Calu3 (cell line): ENCODE measurements at regions not wholly inside any gene's neighbourhood (a gene's known extent, or its start where the extent isn't known, plus 50 kb on each side); places are given as distances from the start of the nearest gene placed in this dataset.

Experiments
- BruUV-seq: library from RNA; stranded (reverse); fragments of 400-500 nt; replicated peaks from 2 replicates; lab custom pipeline; 2021; lab: Mats Ljungman, UMichigan
- CTCF ChIA-PET: fragments of 300-600 bp; sonication (Branson Sonifier 250); formaldehyde crosslinking; loops from one replicate; lab custom pipeline; 2022; ENCODE audit warnings: antibody characterized with exemption; lab: Charles Lee
- DNase-seq: peaks from one replicate; pipeline ENCODE4 v3.0.0; 2022
- H3K27ac Mint-ChIP-seq: one replicate; pipeline ENCODE4 v1.8.0; 2022; ENCODE audit warnings: mixed read lengths; ENCODE audit not compliant: unreplicated experiment
- H3K27me3 Mint-ChIP-seq: one replicate; pipeline ENCODE4 v1.8.0; 2022; ENCODE audit warnings: mixed read lengths; ENCODE audit not compliant: unreplicated experiment
- H3K36me3 Mint-ChIP-seq: one replicate; pipeline ENCODE4 v1.8.0; 2022; ENCODE audit warnings: mild to moderate bottlenecking, moderate library complexity, mixed read lengths; ENCODE audit not compliant: insufficient read depth, unreplicated experiment
- H3K4me1 Mint-ChIP-seq: one replicate; pipeline ENCODE4 v1.8.0; 2022; ENCODE audit warnings: mild to moderate bottlenecking, low read depth, mixed read lengths; ENCODE audit not compliant: unreplicated experiment
- H3K4me3 Mint-ChIP-seq: one replicate; pipeline ENCODE4 v1.8.0; 2022; ENCODE audit warnings: mild to moderate bottlenecking, low read depth, moderate library complexity, mixed read lengths; ENCODE audit not compliant: unreplicated experiment
- H3K9me3 Mint-ChIP-seq: one replicate; pipeline ENCODE4 v1.8.0; 2022; ENCODE audit warnings: low read depth, mixed read lengths; ENCODE audit not compliant: unreplicated experiment
- CTCF ChIP-seq: fragments of 200-600 bp; IDR thresholded peaks from one replicate; pipeline ENCODE4 v1.8.0; 2022; ENCODE audit warnings: antibody characterized with exemption; ENCODE audit not compliant: unreplicated experiment
- intact Hi-C: fragments of 100-400 bp; cut with micrococcal nuclease; formaldehyde crosslinking; loops from one replicate; pipeline ENCODE4 v1.10.0; 2022; ENCODE audit not compliant: unreplicated experiment

DNA sequence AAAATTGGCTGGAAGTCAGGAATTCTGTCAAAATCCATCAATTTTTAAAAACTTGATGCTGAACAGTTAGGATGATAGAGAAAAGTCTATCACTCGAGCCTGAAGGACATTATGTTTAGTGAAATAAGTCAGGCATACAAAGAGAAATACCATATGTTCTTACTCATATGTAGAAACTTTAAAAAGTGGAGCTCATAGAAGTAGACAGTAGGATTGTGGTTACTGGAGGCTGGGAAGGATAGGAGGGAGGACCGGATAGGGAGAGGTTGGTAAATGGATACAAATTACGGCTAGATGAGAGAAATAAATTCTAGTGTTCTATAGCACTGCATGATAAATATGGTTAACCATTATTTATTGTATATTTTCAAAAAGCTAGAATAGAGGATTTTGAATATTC, 389.5 kb upstream of the RASGRP1 start:
- H3K36me3 Mint-ChIP-seq: no peaks in the 10 kb centered on the region
- H3K27ac Mint-ChIP-seq: no peak overlapping the region
- H3K9me3 Mint-ChIP-seq: no peaks in the 10 kb centered on the region
- H3K4me3 Mint-ChIP-seq: no peak overlapping the region
- TF ChIP-seq CTCF: no peak
- no peaks in the 10 kb centered on the region for H3K27me3 Mint-ChIP-seq
- no peaks in the 10 kb centered on the region for H3K4me1 Mint-ChIP-seq
- DNase-seq: no peak
- CTCF ChIA-PET: no interaction called here
- intact Hi-C loops: no loop called here
- BruUV-seq: no TSS peak

- Mint-ChIP-seq H3K4me3 (no peak overlapping the region), H3K4me1 (no peaks in the 10 kb centered on the region), H3K27ac (no peak overlapping the region), H3K9me3 (no peaks in the 10 kb centered on the region), H3K36me3 (no peaks in the 10 kb centered on the region), H3K27me3 (no peaks in the 10 kb centered on the region)
- CTCF ChIA-PET: no interaction called here
- intact Hi-C loops: no loop called here
- DNase-seq: no peak
- no TSS peak for BruUV-seq
- TF ChIP-seq CTCF: no peak
Measured at GRCh38 chr15:38961456-38961855, 396.8 kb upstream of the RASGRP1 start.

DNA sequence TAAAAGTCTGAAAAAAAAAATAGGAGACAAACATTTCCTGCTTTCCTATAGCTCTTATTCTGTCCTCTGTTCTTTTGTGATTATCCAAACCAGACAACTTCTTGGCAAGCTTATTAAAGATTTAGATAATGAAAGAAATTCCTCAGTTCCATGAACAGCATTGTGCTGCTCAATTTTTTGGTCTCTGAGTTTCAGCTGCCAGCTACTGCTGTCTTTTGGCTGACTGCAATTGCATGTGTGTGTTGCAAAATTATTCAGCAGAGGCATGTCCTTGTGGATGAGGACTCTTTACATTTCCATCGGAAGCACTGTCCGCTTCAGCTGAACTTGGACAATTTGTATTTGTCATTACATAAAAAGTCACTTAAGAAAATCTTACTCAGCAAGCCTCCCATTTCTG, 397.3 kb upstream of the RASGRP1 start:
- CTCF ChIA-PET: no interaction called here
- no peak overlapping the region for H3K4me3 Mint-ChIP-seq
- no peaks in the 10 kb centered on the region for H3K36me3 Mint-ChIP-seq
- BruUV-seq: no TSS peak
- no peak overlapping the region for H3K27ac Mint-ChIP-seq
- DNase-seq: no peak
- intact Hi-C loops: no loop called here
- no peaks in the 10 kb centered on the region for H3K27me3 Mint-ChIP-seq
- H3K9me3 Mint-ChIP-seq: no peaks in the 10 kb centered on the region
- no peaks in the 10 kb centered on the region for H3K4me1 Mint-ChIP-seq
- TF ChIP-seq CTCF: no peak

GRCh38 chr15:38972831-38973230, 408.2 kb upstream of the RASGRP1 start:
- no peak overlapping the region for H3K4me3 Mint-ChIP-seq
- no TSS peak for BruUV-seq
- TF ChIP-seq CTCF: no peak
- intact Hi-C loops: no loop called here
- DNase-seq: no peak
- CTCF ChIA-PET: no interaction called here
- H3K27me3 Mint-ChIP-seq: no peaks in the 10 kb centered on the region
- H3K27ac Mint-ChIP-seq: no peak overlapping the region
- no peaks in the 10 kb centered on the region for H3K36me3 Mint-ChIP-seq
- H3K9me3 Mint-ChIP-seq: peaks cover 6% of the 10 kb centered on the region
- H3K4me1 Mint-ChIP-seq: no peaks in the 10 kb centered on the region
